Vagina (tissue), 2 donors: ENCODE measurements at regions not wholly inside any gene's neighbourhood (a gene's known extent, or its start where the extent isn't known, plus 50 kb on each side); places are given as distances from the start of the nearest gene placed in this dataset.

Source experiments
- CTCF ChIP-seq, 3 experiments: fragments of 450-650 bp in 2 of 3; fragments of 200-600 bp in 1 of 3; sonication (generic) in 1 of 3; IDR thresholded peaks; one replicate each; pipeline ENCODE4 v1.5.1; 2017 to 2019; ENCODE audit warnings: antibody characterized with exemption in 3 of 3, mild to moderate bottlenecking in 2 of 3, moderate library complexity in 2 of 3
- POLR2A ChIP-seq, 2 donors: fragments of 450-650 bp; IDR thresholded peaks; one replicate each; pipeline ENCODE4 v1.6.1; 2017; ENCODE audit warnings: antibody characterized with exemption in 2 of 2, mild to moderate bottlenecking in 2 of 2, moderate library complexity in 2 of 2

GRCh38 chr10:30749385-30749784 is 119.8 kb upstream of the LYZL2 start:
- no peak for TF ChIP-seq CTCF (IDR thresholded peaks at IDR 0.05)
- no peak for TF ChIP-seq POLR2A (IDR thresholded peaks at IDR 0.05)
